PC-3 (cell line): ENCODE measurements at regions not wholly inside any gene's neighbourhood (a gene's known extent, or its start where the extent isn't known, plus 50 kb on each side); places are given as distances from the start of the nearest gene placed in this dataset.
"Not testable (repeated sequence)": the region's sequence is repeated elsewhere in the genome, so short reads cannot be mapped to it uniquely, and the experiment has no call there.

Experiments
- EZH2phosphoT487 ChIP-seq: fragments of 300-600 bp; sonication (generic); IDR thresholded peaks from 2 replicates; pipeline ENCODE4 v1.6.1; 2018; ENCODE audit warnings: mild to moderate bottlenecking, antibody characterized with exemption, low read length, borderline replicate concordance
- TF ChIP-seq, protein P1 (sequence below): fragments of 300-600 bp; sonication (generic); conservative IDR thresholded peaks from 2 replicates; pipeline ENCODE4 v1.5.1; 2017; ENCODE audit warnings: antibody characterized with exemption, low read depth, mild to moderate bottlenecking, low read length

DNA sequence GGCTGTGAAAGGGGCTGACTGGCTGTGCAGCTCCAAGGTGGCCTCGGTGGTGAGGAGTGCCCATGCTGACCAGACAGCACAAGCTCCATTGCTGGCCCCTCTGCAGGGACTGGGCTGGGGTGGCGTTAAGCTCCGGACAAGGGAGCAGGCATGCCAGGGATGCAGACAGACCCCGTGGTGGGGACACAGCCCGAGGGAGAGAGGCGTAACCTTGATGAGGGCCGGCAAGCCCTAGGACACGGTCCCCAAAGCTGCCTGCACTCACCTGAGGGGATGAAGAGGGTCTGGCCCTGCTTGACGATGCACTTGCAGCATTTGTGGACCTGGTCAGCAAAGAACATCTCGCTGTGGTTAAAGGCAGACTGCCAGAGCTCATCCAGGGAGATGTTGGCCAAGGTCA is 217.9 kb downstream of the TUBA3C start:
- not testable (repeated sequence) for TF ChIP-seq EZH2phosphoT487
- TF ChIP-seq, protein P1, sequence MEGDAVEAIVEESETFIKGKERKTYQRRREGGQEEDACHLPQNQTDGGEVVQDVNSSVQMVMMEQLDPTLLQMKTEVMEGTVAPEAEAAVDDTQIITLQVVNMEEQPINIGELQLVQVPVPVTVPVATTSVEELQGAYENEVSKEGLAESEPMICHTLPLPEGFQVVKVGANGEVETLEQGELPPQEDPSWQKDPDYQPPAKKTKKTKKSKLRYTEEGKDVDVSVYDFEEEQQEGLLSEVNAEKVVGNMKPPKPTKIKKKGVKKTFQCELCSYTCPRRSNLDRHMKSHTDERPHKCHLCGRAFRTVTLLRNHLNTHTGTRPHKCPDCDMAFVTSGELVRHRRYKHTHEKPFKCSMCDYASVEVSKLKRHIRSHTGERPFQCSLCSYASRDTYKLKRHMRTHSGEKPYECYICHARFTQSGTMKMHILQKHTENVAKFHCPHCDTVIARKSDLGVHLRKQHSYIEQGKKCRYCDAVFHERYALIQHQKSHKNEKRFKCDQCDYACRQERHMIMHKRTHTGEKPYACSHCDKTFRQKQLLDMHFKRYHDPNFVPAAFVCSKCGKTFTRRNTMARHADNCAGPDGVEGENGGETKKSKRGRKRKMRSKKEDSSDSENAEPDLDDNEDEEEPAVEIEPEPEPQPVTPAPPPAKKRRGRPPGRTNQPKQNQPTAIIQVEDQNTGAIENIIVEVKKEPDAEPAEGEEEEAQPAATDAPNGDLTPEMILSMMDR = not testable (repeated sequence)
